AG04450 (cell line): ENCODE measurements at regions not wholly inside any gene's neighbourhood (a gene's known extent, or its start where the extent isn't known, plus 50 kb on each side); places are given as distances from the start of the nearest gene placed in this dataset.

ENCODE experiments used
- CTCF ChIA-PET: fragments of 300-600, 350-600 bp; formaldehyde crosslinking; extraction: SDS; loops from one replicate; lab custom pipeline; 2022; ENCODE audit warnings: antibody characterized with exemption, inconsistent platforms; lab: Charles Lee
- POLR2A ChIA-PET: fragments of 350-600 bp; formaldehyde crosslinking; extraction: SDS; loops from one replicate; lab custom pipeline; 2021; ENCODE audit warnings: antibody characterized with exemption, inconsistent platforms; lab: Yijun Ruan, JAX
- DNase-seq: peaks from one replicate; pipeline ENCODE4 v3.0.0-alpha.2; 2011; ENCODE audit warnings: low read depth, low spot score
- H3K27ac ChIP-seq: one replicate; pipeline ENCODE4 v1.5.1; 2012; ENCODE audit warnings: low read depth, low read length, control low read depth
- H3K27me3 ChIP-seq: one replicate; pipeline ENCODE4 v1.6.0; 2012; ENCODE audit warnings: low read length; ENCODE audit not compliant: control insufficient read depth, insufficient read depth
- H3K4me3 ChIP-seq: 2 replicates; pipeline ENCODE4 v1.5.1; 2011; ENCODE audit warnings: mild to moderate bottlenecking, low read depth, low read length, control low read depth
- H3K9me3 ChIP-seq: 2 replicates; pipeline ENCODE4 v1.5.1; 2012; ENCODE audit warnings: low read length; ENCODE audit not compliant: control insufficient read depth, insufficient read depth
- CTCF ChIP-seq: IDR thresholded peaks from 2 replicates; pipeline ENCODE4 v1.5.1; 2011; ENCODE audit warnings: low read depth, low read length, control low read depth, inconsistent platforms

GRCh38 chr4:169342906-169343564 is 72.3 kb upstream of the SH3RF1 start:
- no peak for DNase-seq
- H3K4me3 ChIP-seq, result no peak overlapping the region
- H3K27ac ChIP-seq, result no peak overlapping the region
- TF ChIP-seq CTCF, result no peak
- no peaks in the 10 kb centered on the region for H3K9me3 ChIP-seq
- ChIA-PET POLR2A (no interaction called here), CTCF (no interaction called here)
- no peaks in the 10 kb centered on the region for H3K27me3 ChIP-seq

GRCh38 chr4:169342159-169342860 is 71.6 kb upstream of the SH3RF1 start:
- H3K27ac ChIP-seq, result peak overlapping the region; percentile 73
- TF ChIP-seq CTCF, result no peak
- no peak overlapping the region for H3K4me3 ChIP-seq
- ChIA-PET POLR2A (interaction anchor here (0.8 to 1.1 kb wide), 4 partner anchors 44 to 332 kb away, joined by 3 to 5 read pairs (median 3); partner anchors contain the start of gene CBR4), CTCF (no interaction called here)
- DNase-seq, result no peak
- H3K27me3 ChIP-seq, result no peaks in the 10 kb centered on the region
- H3K9me3 ChIP-seq, result no peaks in the 10 kb centered on the region

GRCh38 chr4:169341490-169341889 is 70.7 kb upstream of the SH3RF1 start:
- no peak for TF ChIP-seq CTCF
- DNase-seq, result peak; percentile 81
- Histone ChIP-seq H3K27ac (peak overlapping the region; percentile 73), H3K4me3 (no peak overlapping the region), H3K27me3 (no peaks in the 10 kb centered on the region), H3K9me3 (no peaks in the 10 kb centered on the region)
- CTCF ChIA-PET, result no interaction called here
- POLR2A ChIA-PET, result interaction anchor here (0.8 to 1.1 kb wide), 5 partner anchors 22 to 331 kb away, joined by 3 to 5 read pairs (median 3); partner anchors contain the start of gene CBR4

GRCh38 chr4:169340834-169341233 is 70.1 kb upstream of the SH3RF1 start:
- ChIA-PET POLR2A (interaction anchor here (0.9 kb wide), 1 partner anchor 22 kb away, joined by 4 read pairs; no protein-coding TSS in a partner anchor), CTCF (no interaction called here)
- Histone ChIP-seq H3K9me3 (no peaks in the 10 kb centered on the region), H3K4me3 (no peak overlapping the region), H3K27ac (no peak overlapping the region), H3K27me3 (no peaks in the 10 kb centered on the region)
- no peak for DNase-seq
- no peak for TF ChIP-seq CTCF

- ChIA-PET POLR2A (interaction anchor here (1.1 to 1.5 kb wide), 2 partner anchors 23 to 328 kb away, joined by 4 to 10 read pairs; partner anchors contain the start of gene CBR4), CTCF (interaction anchor here (0.6 to 0.8 kb wide), 2 partner anchors 148 to 305 kb away, joined by 3 to 5 read pairs; no protein-coding TSS in a partner anchor)
- no peaks in the 10 kb centered on the region for H3K27me3 ChIP-seq
- peak overlapping the region; percentile 89 for H3K27ac ChIP-seq
- H3K4me3 ChIP-seq, result no peak overlapping the region
- no peak for DNase-seq
- H3K9me3 ChIP-seq, result no peaks in the 10 kb centered on the region
- no peak for TF ChIP-seq CTCF
These were observed 67.5 kb upstream of the SH3RF1 start for GRCh38 chr4:169338241-169338640.
